ENCODE measurements at regions not wholly inside any gene's neighbourhood (a gene's known extent, or its start where the extent isn't known, plus 50 kb on each side); places are given as distances from the start of the nearest gene placed in this dataset.

DNA sequence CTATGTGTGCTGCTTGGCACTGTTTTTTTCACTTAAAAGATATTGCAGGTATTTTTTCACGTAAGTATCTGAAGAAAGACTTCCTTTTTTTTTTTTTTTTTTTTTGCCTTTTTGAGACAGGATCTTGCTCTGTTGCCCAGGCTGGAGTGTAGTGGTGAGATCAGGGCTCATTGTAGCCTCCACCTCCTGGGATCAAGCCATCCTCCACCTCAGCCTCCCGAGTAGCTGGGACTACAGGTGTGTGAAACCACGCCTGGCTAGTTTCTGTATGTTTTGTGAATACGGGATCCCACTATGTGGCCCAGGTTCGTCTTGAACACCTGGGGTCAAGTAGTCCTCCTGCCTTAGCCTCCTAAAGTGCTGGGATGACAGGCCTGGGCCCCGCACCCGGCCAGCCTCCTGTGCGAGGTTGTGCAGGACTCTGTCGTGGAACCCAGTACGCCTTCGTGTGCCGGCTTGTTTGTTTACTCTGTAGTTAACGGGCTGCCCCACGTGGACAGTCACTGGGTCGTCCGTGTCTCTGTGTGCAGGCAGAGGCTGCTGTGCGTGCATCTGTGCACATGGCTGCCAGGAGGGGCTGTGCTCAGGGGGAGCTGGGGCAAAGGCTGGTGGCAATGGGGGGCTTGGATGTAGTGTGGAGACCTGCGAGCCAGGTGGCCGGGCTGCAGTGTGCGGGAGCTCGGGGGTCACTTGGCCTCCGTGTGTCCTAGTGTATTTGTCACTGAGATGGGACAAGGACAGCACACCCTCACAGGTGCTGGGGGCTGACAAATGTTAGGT is 179.5 kb downstream of the ADRA2C start:
- TF ChIP-seq EZH2 (IDR thresholded peaks at IDR 0.05; ENCODE audit: borderline replicate concordance, insufficient read depth, low read length, poor library complexity, severe bottlenecking) (no peak), CTCF (IDR thresholded peaks at IDR 0.05; ENCODE audit: poor library complexity, severe bottlenecking) (no peak), SMC3 (conservative IDR thresholded peaks at IDR 0.05; ENCODE audit: poor library complexity) (no peak), POLR2AphosphoS5 (IDR thresholded peaks at IDR 0.05) (no peak), EP300 (conservative IDR thresholded peaks at IDR 0.05; ENCODE audit: poor library complexity, severe bottlenecking) (no peak), RAD21 (conservative IDR thresholded peaks at IDR 0.05) (no peak)
- TF ChIP-seq, protein P1, sequence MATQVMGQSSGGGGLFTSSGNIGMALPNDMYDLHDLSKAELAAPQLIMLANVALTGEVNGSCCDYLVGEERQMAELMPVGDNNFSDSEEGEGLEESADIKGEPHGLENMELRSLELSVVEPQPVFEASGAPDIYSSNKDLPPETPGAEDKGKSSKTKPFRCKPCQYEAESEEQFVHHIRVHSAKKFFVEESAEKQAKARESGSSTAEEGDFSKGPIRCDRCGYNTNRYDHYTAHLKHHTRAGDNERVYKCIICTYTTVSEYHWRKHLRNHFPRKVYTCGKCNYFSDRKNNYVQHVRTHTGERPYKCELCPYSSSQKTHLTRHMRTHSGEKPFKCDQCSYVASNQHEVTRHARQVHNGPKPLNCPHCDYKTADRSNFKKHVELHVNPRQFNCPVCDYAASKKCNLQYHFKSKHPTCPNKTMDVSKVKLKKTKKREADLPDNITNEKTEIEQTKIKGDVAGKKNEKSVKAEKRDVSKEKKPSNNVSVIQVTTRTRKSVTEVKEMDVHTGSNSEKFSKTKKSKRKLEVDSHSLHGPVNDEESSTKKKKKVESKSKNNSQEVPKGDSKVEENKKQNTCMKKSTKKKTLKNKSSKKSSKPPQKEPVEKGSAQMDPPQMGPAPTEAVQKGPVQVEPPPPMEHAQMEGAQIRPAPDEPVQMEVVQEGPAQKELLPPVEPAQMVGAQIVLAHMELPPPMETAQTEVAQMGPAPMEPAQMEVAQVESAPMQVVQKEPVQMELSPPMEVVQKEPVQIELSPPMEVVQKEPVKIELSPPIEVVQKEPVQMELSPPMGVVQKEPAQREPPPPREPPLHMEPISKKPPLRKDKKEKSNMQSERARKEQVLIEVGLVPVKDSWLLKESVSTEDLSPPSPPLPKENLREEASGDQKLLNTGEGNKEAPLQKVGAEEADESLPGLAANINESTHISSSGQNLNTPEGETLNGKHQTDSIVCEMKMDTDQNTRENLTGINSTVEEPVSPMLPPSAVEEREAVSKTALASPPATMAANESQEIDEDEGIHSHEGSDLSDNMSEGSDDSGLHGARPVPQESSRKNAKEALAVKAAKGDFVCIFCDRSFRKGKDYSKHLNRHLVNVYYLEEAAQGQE (IDR thresholded peaks at IDR 0.05; ENCODE audit: borderline replicate concordance), result no peak
